SK-N-SH (cell line): ENCODE measurements at regions not wholly inside any gene's neighbourhood (a gene's known extent, or its start where the extent isn't known, plus 50 kb on each side); places are given as distances from the start of the nearest gene placed in this dataset.
"Not testable (repeated sequence)": the region's sequence is repeated elsewhere in the genome, so short reads cannot be mapped to it uniquely, and the experiment has no call there.

Experiments used
- CTCF ChIA-PET: fragments of 300-600, 350-600 bp; formaldehyde crosslinking; extraction: SDS; loops from one replicate; lab custom pipeline; 2021; lab: Yijun Ruan, JAX
- POLR2A ChIA-PET: fragments of 350-600 bp; sonication (Branson Sonifier 250); formaldehyde crosslinking; extraction: SDS; loops from one replicate; lab custom pipeline; 2020; ENCODE audit warnings: antibody characterized with exemption, inconsistent platforms; lab: Yijun Ruan, JAX
- DNase-seq: peaks from one replicate; pipeline ENCODE4 v3.0.0; 2012
- H2AFZ ChIP-seq: fragments of 200-600 bp; sonication (generic); 2 replicates; pipeline ENCODE4 v1.8.1; 2016; ENCODE audit warnings: antibody characterized with exemption, mild to moderate bottlenecking, low read depth
- H3F3A ChIP-seq: fragments of 200-600 bp; sonication (generic); replicated peaks from 2 replicates; pipeline ENCODE3; 2016; ENCODE audit warnings: antibody characterized with exemption, mild to moderate bottlenecking; ENCODE audit not compliant: insufficient read depth
- H3K27ac ChIP-seq, 2 experiments: fragments of 200-500 bp in 1 of 2; fragments of 200-600 bp in 1 of 2; sonication (Bioruptor generic) in 1 of 2; sonication (generic), shearing (Covaris generic) in 1 of 2; 2 replicates each; pipeline versions ENCODE4 v1.5.1 to v1.6.1; 2014 to 2016; ENCODE audit warnings: low read depth in 2 of 2, inconsistent platforms in 1 of 2, low read length in 1 of 2, mild to moderate bottlenecking in 1 of 2, mixed read lengths in 1 of 2
- H3K27me3 ChIP-seq: fragments of 200-600 bp; sonication (generic), shearing (Covaris generic); 2 replicates; pipeline ENCODE4 v1.6.1; 2016; ENCODE audit warnings: mixed run types; ENCODE audit not compliant: insufficient read depth
- H3K36me3 ChIP-seq, 2 experiments: fragments of 200-500 bp in 1 of 2; fragments of 200-600 bp in 1 of 2; sonication (Bioruptor generic) in 1 of 2; sonication (generic) in 1 of 2; replicated peaks in 1 of 2; 2 replicates each; pipeline versions ENCODE3 to v1.5.1; 2014 to 2016; ENCODE audit warnings: low read length in 1 of 2, mild to moderate bottlenecking in 1 of 2; ENCODE audit not compliant: insufficient read depth in 2 of 2, control insufficient read depth in 1 of 2
- H3K4me1 ChIP-seq, 2 experiments: fragments of 200-500 bp in 1 of 2; fragments of 200-600 bp in 1 of 2; sonication (Bioruptor generic) in 1 of 2; sonication (generic), shearing (Covaris generic) in 1 of 2; 2 replicates each; pipeline versions ENCODE4 v1.5.1 to v1.6.1; 2014 to 2016; ENCODE audit warnings: low read depth in 1 of 2, low read length in 1 of 2, mixed run types in 1 of 2; ENCODE audit not compliant: insufficient read depth in 2 of 2, control insufficient read depth in 1 of 2
- H3K4me2 ChIP-seq: fragments of 200-600 bp; sonication (generic), shearing (Covaris generic); 2 replicates; pipeline ENCODE4 v1.6.1; 2017; ENCODE audit warnings: mixed run types
- H3K4me3 ChIP-seq, 2 experiments: fragments of 200-500 bp in 1 of 2; fragments of 200-600 bp in 1 of 2; sonication (Bioruptor generic) in 1 of 2; sonication (generic), shearing (Covaris generic) in 1 of 2; 2 replicates each; pipeline versions ENCODE4 v1.5.1 to v1.8.1; 2014 to 2016; ENCODE audit warnings: low read depth in 2 of 2, inconsistent platforms in 1 of 2, low read length in 1 of 2, mild to moderate bottlenecking in 1 of 2, mixed read lengths in 1 of 2, moderate library complexity in 1 of 2
- H3K79me2 ChIP-seq: fragments of 200-600 bp; sonication (generic); 2 replicates; pipeline ENCODE4 v1.8.1; 2017; ENCODE audit warnings: mild to moderate bottlenecking; ENCODE audit not compliant: insufficient read depth
- H3K9ac ChIP-seq: fragments of 200-600 bp; sonication (generic); 2 replicates; pipeline ENCODE4 v1.6.1; 2017; ENCODE audit warnings: mixed run types
- H3K9me2 ChIP-seq: fragments of 200-600 bp; sonication (generic); 2 replicates; pipeline ENCODE4 v1.6.1; 2017; ENCODE audit warnings: mixed run types
- H3K9me3 ChIP-seq: fragments of 200-600 bp; sonication (generic); 2 replicates; pipeline ENCODE4 v1.6.1; 2017; ENCODE audit warnings: mixed run types, mild to moderate bottlenecking, moderate library complexity
- H4K20me1 ChIP-seq: fragments of 200-600 bp; sonication (generic); 2 replicates; pipeline ENCODE4 v1.6.1; 2017; ENCODE audit warnings: mild to moderate bottlenecking, mixed run types; ENCODE audit not compliant: insufficient read depth
- EP300 ChIP-seq, 2 experiments: IDR thresholded peaks; 2 replicates each; pipeline versions ENCODE4 v1.4.0 to v1.6.1; 2012; ENCODE audit warnings: borderline replicate concordance in 1 of 2, low read depth in 1 of 2, low read length in 1 of 2
- FOSL2 ChIP-seq: IDR thresholded peaks from 2 replicates; pipeline ENCODE4 v1.4.0; 2012; ENCODE audit warnings: low read depth, mild to moderate bottlenecking, moderate library complexity, borderline replicate concordance
- FOXJ3 ChIP-seq: sonication (generic); formaldehyde crosslinking; IDR thresholded peaks from 2 replicates; pipeline ENCODE4 v1.5.1; 2020; ENCODE audit warnings: mild to moderate bottlenecking, missing genetic modification reagents
- JUND ChIP-seq: IDR thresholded peaks from 2 replicates; pipeline ENCODE4 v1.4.0; 2012
- PBX3 ChIP-seq: IDR thresholded peaks from 2 replicates; pipeline ENCODE4; 2012
- POLR2AphosphoS5 ChIP-seq: IDR thresholded peaks from 2 replicates; pipeline ENCODE4 v1.6.1; 2012; ENCODE audit warnings: low read depth, low read length
- RFX5 ChIP-seq: IDR thresholded peaks from 2 replicates; pipeline ENCODE4 v1.6.1; 2012; ENCODE audit warnings: mild to moderate bottlenecking, improper control_type of control experiment, low read length
- SIN3A ChIP-seq: IDR thresholded peaks from 2 replicates; pipeline ENCODE4 v1.6.1; 2012; ENCODE audit warnings: low read depth, mild to moderate bottlenecking, low read length, moderate library complexity, borderline replicate concordance
- TCF12 ChIP-seq: IDR thresholded peaks from 2 replicates; pipeline ENCODE4 v1.4.0; 2012
- ZBTB33 ChIP-seq: IDR thresholded peaks from 2 replicates; pipeline ENCODE4 v1.4.0; 2012; ENCODE audit warnings: low read depth, borderline replicate concordance
- WGBS: methylation state at CpG from one replicate; pipeline ENCODE4 v1.1.6; 2017; ENCODE audit warnings: low lambda C conversion rate; 5-methylcytosine and 5-hydroxymethylcytosine counted together

- H3K4me3 ChIP-seq, H3K27me3 ChIP-seq, DNase-seq, H3K9me2 ChIP-seq, POLR2A ChIA-PET, H3K9ac ChIP-seq, H3K79me2 ChIP-seq, H3K27ac ChIP-seq, H3K9me3 ChIP-seq, H4K20me1 ChIP-seq, H2AFZ ChIP-seq, H3K36me3 ChIP-seq, H3K4me2 ChIP-seq: not testable (repeated sequence)
- CTCF ChIA-PET, result interaction anchor here (1.2 kb wide), 1 partner anchor 38 kb away, joined by 3 read pairs; no protein-coding TSS in a partner anchor
- Histone ChIP-seq H3F3A (peaks cover 11% of the 10 kb centered on the region), H3K4me1 (peaks cover 0 to 17% of the 10 kb centered on the region in 2 experiments; a peak in 1 of 4 replicates)
- over 99% methylated on average over 6 of the region's 6 CpGs for WGBS
Observed at GRCh38 chr13:73805326-73805958, 328.8 kb downstream of the KLF12 start.

- peak; percentile 14; the same call in 1 of the 2 replicates for TF ChIP-seq TCF12
- peak; percentile 40; the same call in 1 of the 2 replicates for TF ChIP-seq FOSL2
- peak; percentile 38; the same call in 1 of the 2 replicates for TF ChIP-seq JUND
- no peak for TF ChIP-seq POLR2AphosphoS5
- TF ChIP-seq ZBTB33, result no peak
- TF ChIP-seq EP300 (IDR thresholded peaks at IDR 0.05; ENCODE audit: borderline replicate concordance in 1 of 2, low read depth in 1 of 2, low read length in 1 of 2), result no peak
- no peak for TF ChIP-seq RFX5
- no peak for TF ChIP-seq FOXJ3 (CRISPR knock-in tag)
- peak; percentile 15; the same call in 1 of the 2 replicates for TF ChIP-seq PBX3
- no peak for TF ChIP-seq SIN3A
- TF ChIP-seq, all 33 proteins: peak for 4
- ChIA-PET POLR2A (no interaction called here), CTCF (interaction anchor here (1.0 to 1.2 kb wide), 3 partner anchors 9 to 36 kb away, joined by 3 read pairs; no protein-coding TSS in a partner anchor)
- no peak overlapping the region for H3K4me2 ChIP-seq
- H3K27ac ChIP-seq, result peak overlapping the region in 1 of 2 experiments; percentile 33; a peak in 2 of 4 replicates
- peaks cover 11% of the 10 kb centered on the region for H3F3A ChIP-seq
- peaks cover 0 to 2% of the 10 kb centered on the region in 2 experiments for H3K36me3 ChIP-seq
- H3K27me3 ChIP-seq, result no peaks in the 10 kb centered on the region
- H3K9ac ChIP-seq, result no peak overlapping the region
- H2AFZ ChIP-seq, result no peak overlapping the region
- H3K4me3 ChIP-seq, result no peak overlapping the region
- H3K9me2 ChIP-seq, result no peaks in the 10 kb centered on the region
- 42% methylated on average over 1 of the region's 1 CpG for WGBS
- no peaks in the 10 kb centered on the region for H3K9me3 ChIP-seq
- peaks cover 0 to 17% of the 10 kb centered on the region in 2 experiments; a peak in 1 of 4 replicates for H3K4me1 ChIP-seq
- no peaks in the 10 kb centered on the region for H4K20me1 ChIP-seq
- H3K79me2 ChIP-seq, result no peaks in the 10 kb centered on the region
- DNase-seq, result no peak
Observed at GRCh38 chr13:73803997-73804396, 330.2 kb downstream of the KLF12 start.
